ENCODE measurements at regions not wholly inside any gene's neighbourhood (a gene's known extent, or its start where the extent isn't known, plus 50 kb on each side); places are given as distances from the start of the nearest gene placed in this dataset.

DNA sequence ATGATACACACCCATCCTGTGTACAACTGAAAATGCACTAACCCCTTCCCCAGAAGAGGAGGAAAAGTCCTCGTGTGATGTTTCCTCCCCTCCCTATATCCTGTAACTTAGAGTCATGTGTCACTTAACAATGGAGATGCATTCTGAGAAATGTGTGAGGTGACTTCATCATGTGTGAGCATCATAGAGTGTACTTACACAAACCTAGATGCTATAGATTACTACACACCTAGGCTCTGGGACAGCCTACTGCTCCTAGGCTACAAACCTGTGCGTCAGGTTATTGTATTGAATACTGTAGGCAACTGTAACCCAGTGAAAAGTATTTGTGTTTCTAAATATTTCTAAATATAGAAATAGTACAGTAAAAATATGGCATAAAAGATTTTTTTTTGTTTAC is 98.6 kb upstream of the FAM180A start:
- H3K27me3 Mint-ChIP-seq (ENCODE audit: insufficient read depth, low read depth) = peaks cover 2% of the 10 kb centered on the region
- no peaks in the 10 kb centered on the region for H3K36me3 Mint-ChIP-seq
- no peaks in the 10 kb centered on the region for H4K20me1 ChIP-seq (ENCODE audit: low read depth)
- no peaks in the 10 kb centered on the region for H3K36me3 ChIP-seq
- H3K9me3 ChIP-seq (ENCODE audit: low read depth) = no peaks in the 10 kb centered on the region
- H3K79me2 ChIP-seq (ENCODE audit: low read depth) = no peaks in the 10 kb centered on the region
- no peaks in the 10 kb centered on the region for H3F3A ChIP-seq (ENCODE audit: low read depth)
- H2AFZ ChIP-seq (replicated peaks) = no peak overlapping the region
- H3K9ac ChIP-seq = no peak overlapping the region
- H3K27ac Mint-ChIP-seq = no peak overlapping the region
- no peaks in the 10 kb centered on the region for H3K9me3 Mint-ChIP-seq
- H3K27ac ChIP-seq = no peak overlapping the region
- H3K4me1 ChIP-seq = no peaks in the 10 kb centered on the region
- TF ChIP-seq EZH2 (IDR thresholded peaks at IDR 0.05) (no peak), CTCF (IDR thresholded peaks at IDR 0.05) (no peak), EZH2phosphoT487 (IDR thresholded peaks at IDR 0.05) (no peak)
- no peaks in the 10 kb centered on the region for H3K27me3 ChIP-seq
- no peak overlapping the region for H3K4me3 Mint-ChIP-seq
- H3K4me3 ChIP-seq = no peak overlapping the region
- DNase-seq (ENCODE audit: low spot score) = no peak
- no peak overlapping the region for H3K4me2 ChIP-seq
- H3K4me1 Mint-ChIP-seq = no peaks in the 10 kb centered on the region

DNA sequence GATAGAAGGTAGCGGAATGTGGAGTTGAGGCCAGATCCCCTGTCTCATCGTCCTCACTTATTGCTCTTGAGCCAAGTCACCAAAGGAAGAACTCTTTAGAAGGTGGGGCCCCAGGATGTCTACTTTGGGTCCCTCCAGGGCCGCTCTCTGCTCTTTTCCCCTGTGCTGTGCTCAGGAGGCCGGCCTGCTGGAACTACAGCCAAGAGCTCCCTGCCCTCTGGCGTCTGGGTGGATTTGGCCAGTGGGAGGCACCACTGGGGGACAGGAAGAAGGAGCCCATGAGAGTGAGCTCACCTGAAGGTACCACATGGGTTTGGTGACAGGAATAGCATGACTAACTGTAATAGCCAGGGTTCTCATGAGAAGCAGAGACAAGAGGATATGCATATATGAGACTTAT is 97.7 kb upstream of the FAM180A start:
- no peaks in the 10 kb centered on the region for H3K36me3 Mint-ChIP-seq
- no peaks in the 10 kb centered on the region for H3K36me3 ChIP-seq
- no peak overlapping the region for H3K4me3 ChIP-seq
- no peak overlapping the region for H2AFZ ChIP-seq (replicated peaks)
- no peak overlapping the region for H3K9ac ChIP-seq
- no peak overlapping the region for H3K4me3 Mint-ChIP-seq
- H3K4me2 ChIP-seq = no peak overlapping the region
- H3F3A ChIP-seq (ENCODE audit: low read depth) = no peaks in the 10 kb centered on the region
- H3K9me3 ChIP-seq (ENCODE audit: low read depth) = no peaks in the 10 kb centered on the region
- H3K79me2 ChIP-seq (ENCODE audit: low read depth) = no peaks in the 10 kb centered on the region
- H3K27me3 ChIP-seq = no peaks in the 10 kb centered on the region
- no peak overlapping the region for H3K27ac ChIP-seq
- TF ChIP-seq EZH2phosphoT487 (IDR thresholded peaks at IDR 0.05) (no peak), CTCF (IDR thresholded peaks at IDR 0.05) (no peak), EZH2 (IDR thresholded peaks at IDR 0.05) (no peak)
- H3K27ac Mint-ChIP-seq = no peak overlapping the region
- no peak for DNase-seq (ENCODE audit: low spot score)
- no peaks in the 10 kb centered on the region for H3K4me1 ChIP-seq
- H4K20me1 ChIP-seq (ENCODE audit: low read depth) = no peaks in the 10 kb centered on the region
- H3K9me3 Mint-ChIP-seq = no peaks in the 10 kb centered on the region
- H3K27me3 Mint-ChIP-seq (ENCODE audit: insufficient read depth, low read depth) = no peaks in the 10 kb centered on the region
- H3K4me1 Mint-ChIP-seq = no peaks in the 10 kb centered on the region

DNA sequence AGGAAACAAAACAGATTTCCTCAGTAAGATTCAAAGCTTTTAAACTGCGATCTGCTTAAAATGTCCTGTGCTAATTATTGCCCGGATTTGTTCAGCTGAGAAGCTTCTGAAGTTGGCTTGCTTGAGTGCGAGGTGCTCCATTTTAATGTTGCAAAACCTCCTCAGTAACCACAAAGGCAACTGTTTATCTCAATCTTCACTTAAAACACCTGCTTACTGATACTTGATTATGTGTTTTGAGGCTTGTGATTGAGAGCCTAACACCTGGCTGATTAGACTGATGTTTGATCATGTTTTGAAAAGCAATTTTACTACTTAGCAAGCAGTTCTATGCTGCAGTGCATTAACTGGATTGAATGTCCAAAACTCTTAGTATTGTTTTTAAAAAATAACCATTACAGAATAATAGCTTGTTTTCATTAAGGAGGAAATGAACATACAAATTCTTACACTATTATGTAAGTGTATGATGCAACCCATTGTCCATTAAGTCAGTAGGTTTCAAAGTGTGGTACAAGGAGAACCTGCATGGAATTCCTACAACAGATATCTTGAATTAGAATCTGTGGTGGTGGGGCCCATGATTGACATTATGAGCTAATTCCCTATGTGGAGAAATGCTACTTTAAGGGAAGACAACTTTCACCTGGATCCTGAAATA is 96.9 kb upstream of the FAM180A start:
- no peaks in the 10 kb centered on the region for H4K20me1 ChIP-seq (ENCODE audit: low read depth)
- Mint-ChIP-seq H3K27me3 (ENCODE audit: insufficient read depth, low read depth) (no peaks in the 10 kb centered on the region), H3K4me3 (no peak overlapping the region), H3K4me1 (no peaks in the 10 kb centered on the region), H3K27ac (no peak overlapping the region), H3K36me3 (no peaks in the 10 kb centered on the region), H3K9me3 (no peaks in the 10 kb centered on the region)
- no peak overlapping the region for H3K4me2 ChIP-seq
- DNase-seq (ENCODE audit: low spot score) = no peak
- H3K9me3 ChIP-seq (ENCODE audit: low read depth) = no peaks in the 10 kb centered on the region
- H3F3A ChIP-seq (ENCODE audit: low read depth) = no peaks in the 10 kb centered on the region
- no peak overlapping the region for H3K9ac ChIP-seq
- H3K27ac ChIP-seq = no peak overlapping the region
- H2AFZ ChIP-seq (replicated peaks) = no peak overlapping the region
- no peaks in the 10 kb centered on the region for H3K36me3 ChIP-seq
- no peaks in the 10 kb centered on the region for H3K79me2 ChIP-seq (ENCODE audit: low read depth)
- H3K4me1 ChIP-seq = no peaks in the 10 kb centered on the region
- TF ChIP-seq EZH2 (IDR thresholded peaks at IDR 0.05) = no peak
- no peak for TF ChIP-seq CTCF (IDR thresholded peaks at IDR 0.05)
- no peak for TF ChIP-seq EZH2phosphoT487 (IDR thresholded peaks at IDR 0.05)
- H3K4me3 ChIP-seq = no peak overlapping the region
- no peaks in the 10 kb centered on the region for H3K27me3 ChIP-seq
